ENCODE measurements at regions not wholly inside any gene's neighbourhood (a gene's known extent, or its start where the extent isn't known, plus 50 kb on each side); places are given as distances from the start of the nearest gene placed in this dataset.

- DNase-seq (ENCODE audit: low read depth in 3 of 3, low spot score in 2 of 3), result no peak
These were observed 298.3 kb downstream of the PTEN start for GRCh38 chr10:88161756-88162155.

- DNase-seq (ENCODE audit: low read depth in 3 of 3, low spot score in 2 of 3), result no peak
These were observed 299.4 kb downstream of the PTEN start for GRCh38 chr10:88162852-88163251.

GRCh38 chr10:88163572-88163971, 300.1 kb downstream of the PTEN start:
- DNase-seq (ENCODE audit: low read depth in 3 of 3, low spot score in 2 of 3), result no peak

- DNase-seq (ENCODE audit: low read depth in 3 of 3, low spot score in 2 of 3), result no peak
These were observed 301.0 kb downstream of the PTEN start for GRCh38 chr10:88164471-88164870.

GRCh38 chr10:88165849-88166271, 302.4 kb downstream of the PTEN start:
- DNase-seq (ENCODE audit: low read depth in 3 of 3, low spot score in 2 of 3), result no peak

- DNase-seq (ENCODE audit: low read depth in 3 of 3, low spot score in 2 of 3), result no peak
These were observed 305.0 kb downstream of the PTEN start for GRCh38 chr10:88168171-88169036.

GRCh38 chr10:88169037-88169319, 305.6 kb downstream of the PTEN start:
- no peak for DNase-seq (ENCODE audit: low read depth in 3 of 3, low spot score in 2 of 3)

- DNase-seq (ENCODE audit: low read depth in 3 of 3, low spot score in 2 of 3), result no peak
These were observed 307.2 kb downstream of the PTEN start for GRCh38 chr10:88170628-88171027.

GRCh38 chr10:88172159-88172558, 308.7 kb downstream of the PTEN start:
- DNase-seq (ENCODE audit: low read depth in 3 of 3, low spot score in 2 of 3), result no peak

GRCh38 chr10:88174391-88174790, 311.0 kb downstream of the PTEN start:
- no peak for DNase-seq (ENCODE audit: low read depth in 3 of 3, low spot score in 2 of 3)

GRCh38 chr10:88178758-88179157, 315.3 kb downstream of the PTEN start:
- no peak for DNase-seq (ENCODE audit: low read depth in 3 of 3, low spot score in 2 of 3)

- DNase-seq (ENCODE audit: low read depth in 3 of 3, low spot score in 2 of 3), result no peak
These were observed 316.4 kb downstream of the PTEN start for GRCh38 chr10:88179831-88180230.

- DNase-seq (ENCODE audit: low read depth in 3 of 3, low spot score in 2 of 3), result no peak
These were observed 318.6 kb downstream of the PTEN start for GRCh38 chr10:88181902-88182600.

- no peak for DNase-seq (ENCODE audit: low read depth in 3 of 3, low spot score in 2 of 3)
These were observed 319.1 kb downstream of the PTEN start for GRCh38 chr10:88182601-88182930.

GRCh38 chr10:88184543-88185297, 321.3 kb downstream of the PTEN start:
- DNase-seq (ENCODE audit: low read depth in 3 of 3, low spot score in 2 of 3), result no peak

GRCh38 chr10:88185830-88186229, 322.4 kb downstream of the PTEN start:
- DNase-seq (ENCODE audit: low read depth in 3 of 3, low spot score in 2 of 3), result no peak

- no peak for DNase-seq (ENCODE audit: low read depth in 3 of 3, low spot score in 2 of 3)
These were observed 322.9 kb downstream of the PTEN start for GRCh38 chr10:88186335-88186734.

GRCh38 chr10:88187472-88187871, 324.0 kb downstream of the PTEN start:
- DNase-seq (ENCODE audit: low read depth in 3 of 3, low spot score in 2 of 3), result no peak

GRCh38 chr10:88190123-88190522, 326.7 kb downstream of the PTEN start:
- DNase-seq (ENCODE audit: low read depth in 3 of 3, low spot score in 2 of 3), result no peak

- DNase-seq (ENCODE audit: low read depth in 3 of 3, low spot score in 2 of 3), result no peak
These were observed 327.3 kb downstream of the PTEN start for GRCh38 chr10:88190540-88191235.

- DNase-seq (ENCODE audit: low read depth in 3 of 3, low spot score in 2 of 3), result no peak
These were observed 329.6 kb downstream of the PTEN start for GRCh38 chr10:88193018-88193417.
